HG02870 (cell line): ENCODE measurements at regions not wholly inside any gene's neighbourhood (a gene's known extent, or its start where the extent isn't known, plus 50 kb on each side); places are given as distances from the start of the nearest gene placed in this dataset.

Experiments used
- ATAC-seq: cut with Tn5 transposase; IDR thresholded peaks from one replicate; pipeline ENCODE4 v1.9.1; 2021; ENCODE audit warnings: mild to moderate bottlenecking, moderate library complexity; ENCODE audit not compliant: unreplicated experiment

- no peak for ATAC-seq
Observed at GRCh38 chr20:58069796-58070663, 158.4 kb downstream of the ANKRD60 start.

DNA sequence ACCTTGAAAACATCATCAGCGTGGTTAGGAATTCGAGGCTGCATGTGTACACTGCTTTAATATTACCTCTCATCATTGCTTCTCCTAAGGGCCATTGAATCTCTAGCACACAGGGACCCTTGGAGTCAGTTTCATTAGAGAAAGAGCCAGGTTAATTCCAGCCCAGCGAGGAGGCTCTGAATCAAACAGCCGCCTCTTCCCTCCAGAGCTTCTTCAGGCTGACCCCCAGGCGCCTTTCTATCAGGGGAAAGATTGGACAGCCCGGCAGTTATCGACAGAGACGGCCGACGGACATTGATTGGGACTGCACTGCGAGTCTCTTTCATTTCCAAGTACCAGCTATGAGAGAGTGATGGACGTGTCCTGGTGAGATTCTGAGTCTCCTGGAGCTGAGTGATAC lies 159.2 kb downstream of the ANKRD60 start:
- ATAC-seq, result no peak

DNA sequence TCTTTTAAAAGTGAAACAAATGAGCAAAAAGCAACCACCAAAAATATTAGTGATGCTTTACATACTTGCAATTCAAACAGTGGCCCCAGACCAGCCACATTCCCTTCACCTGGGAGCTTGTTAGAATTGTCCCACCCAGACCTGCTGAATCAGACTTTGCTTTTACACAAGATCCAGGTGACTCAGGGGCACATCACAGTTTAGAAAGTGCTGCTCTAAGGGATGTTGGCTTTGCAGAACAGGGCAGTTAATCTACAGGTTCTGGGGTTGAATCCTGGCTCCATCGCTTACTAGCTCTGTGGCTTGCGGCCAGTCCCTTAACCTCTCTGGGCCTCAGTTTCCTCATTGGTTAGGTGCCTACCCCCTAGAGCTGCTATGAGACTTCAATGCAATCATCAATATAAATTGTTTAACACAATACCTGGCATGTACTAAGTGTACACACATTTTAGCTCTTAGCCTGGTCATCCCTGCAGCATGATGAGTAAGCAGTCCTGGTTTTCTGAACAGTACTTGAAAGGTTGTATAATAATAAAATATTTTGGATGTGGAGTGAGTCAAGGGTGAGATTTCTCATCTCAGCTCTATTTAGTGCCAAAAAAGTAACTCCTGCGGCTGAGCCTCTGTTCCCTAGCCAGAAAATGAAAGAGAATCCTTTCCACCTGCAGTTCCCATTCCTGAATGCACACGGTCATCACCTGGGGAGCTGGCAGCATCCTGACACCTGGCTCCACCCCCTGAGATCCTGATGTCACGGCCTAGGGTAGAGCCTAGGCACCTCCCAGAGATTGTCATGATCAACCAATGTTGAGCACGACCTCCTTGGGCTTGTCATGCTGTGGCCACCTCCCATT lies 162.7 kb downstream of the ANKRD60 start:
- no peak for ATAC-seq

GRCh38 chr20:58064411-58065010 lies 163.9 kb downstream of the ANKRD60 start:
- ATAC-seq, result no peak

DNA sequence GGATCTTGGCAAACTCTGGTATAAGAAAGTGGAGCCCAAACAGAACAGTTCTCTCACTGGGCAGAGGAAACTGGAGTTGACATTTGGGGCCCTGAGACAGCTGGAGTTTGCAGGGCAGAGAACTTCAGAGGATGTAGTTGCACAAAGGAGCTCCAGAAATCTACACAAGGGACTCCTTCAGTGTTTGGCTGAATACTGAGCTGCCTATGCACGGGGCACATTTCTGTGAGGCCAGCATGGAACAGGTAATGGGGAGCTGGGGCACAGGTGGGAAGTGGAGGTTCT lies 169.3 kb downstream of the ANKRD60 start:
- ATAC-seq, result no peak

GRCh38 chr20:58058421-58059259 lies 169.8 kb downstream of the ANKRD60 start:
- no peak for ATAC-seq

DNA sequence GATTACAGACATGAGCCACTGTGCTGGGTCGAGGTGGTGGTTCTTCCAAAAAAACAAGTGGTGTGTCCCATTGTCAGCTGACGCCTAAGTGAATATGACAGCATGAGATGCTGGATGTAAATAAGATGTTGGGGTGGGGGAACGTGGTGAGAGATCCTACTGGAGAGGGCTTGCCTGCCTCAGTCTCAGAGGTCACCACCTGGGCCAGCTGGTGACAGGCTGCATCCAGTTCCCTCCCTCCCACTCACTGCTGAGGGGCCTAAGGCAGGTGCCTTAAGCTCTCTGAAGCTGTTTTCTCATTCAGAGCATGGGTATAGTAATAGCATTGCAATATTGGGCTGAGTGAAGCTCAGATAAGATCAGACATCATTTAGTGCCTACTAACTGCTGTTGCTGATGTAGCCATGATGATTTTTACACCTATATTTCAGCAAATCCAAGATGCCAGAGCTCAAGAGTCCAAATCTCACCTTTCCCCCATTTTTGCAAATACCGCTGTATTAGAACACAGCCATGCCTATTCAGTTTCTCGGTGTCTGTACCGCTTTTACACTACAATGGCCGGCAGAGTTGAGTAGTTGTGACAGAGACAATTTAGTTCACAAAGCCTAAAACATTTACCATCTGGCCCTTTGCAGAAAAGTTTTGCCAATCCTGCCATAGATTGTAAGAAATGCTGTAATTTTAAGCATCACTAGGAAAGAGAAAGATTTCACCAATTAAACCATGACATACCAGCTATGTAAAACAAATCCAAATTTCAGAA lies 171.3 kb downstream of the ANKRD60 start:
- ATAC-seq, result no peak

DNA sequence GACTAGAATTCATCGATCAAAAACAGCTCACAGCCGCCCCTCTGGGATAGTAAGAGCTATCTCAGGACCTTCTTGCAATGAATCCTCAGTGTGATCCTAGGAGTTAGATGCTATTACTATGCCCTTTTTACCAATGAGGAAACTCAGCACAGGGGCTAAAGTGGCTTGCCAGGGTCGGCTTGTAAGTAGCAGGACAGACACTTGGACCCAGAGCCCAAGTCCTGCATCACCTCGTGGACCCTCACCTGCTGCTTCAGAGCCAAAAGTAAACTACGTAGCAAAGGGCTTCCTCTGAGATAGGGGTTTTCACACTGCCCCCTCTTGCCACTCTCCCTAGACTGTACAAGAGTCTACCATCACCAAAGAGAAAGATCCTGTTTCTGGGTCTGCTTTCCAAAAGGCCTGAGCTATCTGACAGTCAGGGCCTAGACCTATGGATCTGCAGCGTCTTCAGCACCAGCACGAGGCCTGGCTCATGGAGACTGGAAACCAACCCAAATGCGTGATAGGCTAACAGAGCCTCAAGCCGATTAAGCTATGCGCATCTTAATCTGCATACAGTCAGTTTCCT lies 172.3 kb downstream of the ANKRD60 start:
- no peak for ATAC-seq

DNA sequence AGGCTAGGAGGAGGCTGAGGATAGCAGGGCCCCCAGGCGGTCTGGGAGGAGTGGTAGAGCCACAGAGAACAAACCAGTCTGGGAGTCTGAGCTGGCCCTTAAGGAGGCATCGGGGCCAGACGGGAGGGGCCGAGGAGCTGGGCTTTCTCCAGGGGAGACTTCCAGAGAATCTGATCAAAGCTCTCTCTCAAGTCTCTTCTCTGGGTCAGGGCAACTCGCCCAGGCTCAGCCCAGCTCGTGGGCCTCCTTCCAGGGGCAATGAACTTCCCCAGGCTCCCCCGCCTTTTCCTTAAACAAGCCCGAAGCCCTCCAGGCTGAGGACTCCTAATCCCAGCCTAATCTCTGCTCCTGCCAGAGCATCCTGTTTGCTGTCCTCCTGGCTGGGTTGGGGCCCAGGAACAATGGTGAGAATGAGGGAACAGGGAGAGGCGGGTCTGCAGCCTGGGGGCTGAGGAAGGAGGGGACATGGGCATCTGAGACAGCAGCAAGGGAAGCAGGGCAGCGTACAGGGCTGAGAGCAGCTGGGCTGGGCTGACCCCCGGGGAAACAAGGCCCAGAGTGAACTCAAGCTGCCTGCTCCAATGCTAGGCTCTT lies 173.6 kb downstream of the ANKRD60 start:
- ATAC-seq, result no peak

DNA sequence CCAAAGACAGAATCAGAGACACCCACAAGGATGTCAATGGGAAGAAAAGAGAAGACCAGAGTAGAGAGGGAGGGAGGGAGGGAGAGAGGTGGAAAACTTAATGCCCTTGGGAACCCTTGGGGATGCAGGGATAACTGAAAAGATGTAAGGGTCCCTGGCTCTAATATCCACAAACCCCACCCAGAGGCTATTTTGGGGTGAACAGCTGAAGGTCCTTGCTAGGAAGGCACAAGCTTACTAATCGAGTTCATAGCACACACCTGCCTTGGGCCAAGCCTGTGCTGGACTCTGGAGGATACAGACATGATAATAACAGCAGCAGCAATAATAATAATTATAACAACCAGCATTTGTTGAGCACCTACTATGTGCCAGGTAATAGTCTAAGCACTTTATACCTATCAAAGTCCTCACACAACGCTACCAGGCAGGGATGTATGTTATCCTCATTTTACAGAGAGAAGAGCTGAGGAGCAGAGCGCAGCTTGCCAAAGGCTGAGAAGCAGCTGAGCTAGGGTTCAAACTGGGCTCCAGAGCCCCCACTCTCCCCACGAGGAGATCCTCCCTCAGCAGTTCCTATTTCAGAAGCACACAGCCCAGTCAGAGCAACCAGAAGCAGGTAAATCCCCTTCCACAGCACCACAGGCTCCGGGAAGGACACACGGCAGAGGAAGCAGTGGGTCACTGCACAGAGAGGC lies 174.2 kb downstream of the ANKRD60 start:
- no peak for ATAC-seq

GRCh38 chr20:58053391-58054055 lies 174.9 kb downstream of the ANKRD60 start:
- no peak for ATAC-seq

- ATAC-seq, result no peak
Observed at GRCh38 chr20:58051367-58051766, 177.1 kb downstream of the ANKRD60 start.

GRCh38 chr20:58048096-58048702 lies 180.3 kb downstream of the ANKRD60 start:
- no peak for ATAC-seq

DNA sequence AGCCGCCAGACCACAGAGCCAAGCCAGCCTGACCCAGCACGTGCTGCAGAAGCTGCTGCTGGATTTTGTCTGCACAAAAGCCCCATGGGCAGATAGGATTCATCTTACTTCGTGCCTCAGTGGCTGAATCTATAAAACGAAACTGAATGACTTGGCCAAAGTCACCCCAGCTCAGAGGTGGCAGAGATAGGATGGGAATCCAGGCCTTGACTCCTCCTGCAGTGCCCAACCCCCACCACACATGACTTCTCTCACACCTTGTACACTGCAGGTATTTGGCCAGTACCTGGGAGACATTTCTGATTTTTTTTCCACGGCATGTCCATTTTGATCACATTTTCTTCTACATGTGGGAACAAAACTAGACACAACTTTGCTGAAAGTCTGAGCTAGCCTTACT lies 182.1 kb downstream of the ANKRD60 start:
- ATAC-seq, result no peak

DNA sequence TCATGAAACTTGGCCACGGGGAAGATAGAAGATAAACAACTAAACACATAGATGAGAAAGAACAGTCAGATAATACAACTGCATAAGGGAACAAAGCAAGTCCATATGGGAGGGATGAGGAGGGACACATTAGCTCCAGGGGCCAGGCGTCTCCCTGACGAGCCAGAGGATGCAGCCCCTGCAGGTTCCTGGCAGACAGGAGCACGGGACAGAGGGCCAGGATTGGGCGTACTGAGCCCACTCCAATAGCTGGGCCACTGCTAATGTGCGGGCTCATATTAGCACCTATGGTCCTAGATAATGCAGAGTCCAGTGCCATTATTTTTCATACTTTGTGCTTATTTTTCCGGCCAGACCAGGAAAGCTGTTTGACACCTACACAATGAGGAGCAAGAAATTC lies 182.9 kb downstream of the ANKRD60 start:
- ATAC-seq, result no peak

DNA sequence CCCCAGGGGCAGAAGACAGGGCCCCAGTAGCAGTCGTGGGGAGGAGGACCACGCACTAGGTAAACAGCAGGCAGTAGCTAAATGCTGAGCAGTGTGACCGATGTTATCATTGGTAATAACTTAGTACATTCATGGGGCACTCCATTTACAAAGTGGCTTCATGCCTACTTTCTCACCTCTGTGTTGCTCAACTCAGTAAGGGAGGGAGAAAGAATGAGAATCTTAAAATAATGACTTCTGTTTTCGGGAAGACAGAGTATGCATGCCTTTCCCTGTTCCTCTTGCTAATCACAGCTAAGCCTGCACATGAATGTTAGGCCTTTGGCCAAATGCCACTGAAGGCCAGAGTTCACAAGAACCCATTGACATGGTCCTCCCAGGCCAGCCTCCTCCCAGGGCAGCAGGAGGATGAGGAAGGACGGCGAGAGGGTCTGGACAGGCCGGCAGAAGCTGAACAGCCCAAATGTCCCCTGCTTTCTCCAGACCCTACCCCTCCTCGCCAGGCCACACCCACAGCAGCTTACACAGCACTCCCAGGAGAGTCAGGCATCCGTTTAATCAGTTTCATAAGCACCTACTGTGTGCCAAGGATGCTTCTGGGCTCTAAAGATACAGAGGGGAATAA lies 183.4 kb downstream of the ANKRD60 start:
- no peak for ATAC-seq

GRCh38 chr20:58044286-58044685 lies 184.2 kb downstream of the ANKRD60 start:
- ATAC-seq, result no peak
